ENCODE measurements at regions not wholly inside any gene's neighbourhood (a gene's known extent, or its start where the extent isn't known, plus 50 kb on each side); places are given as distances from the start of the nearest gene placed in this dataset.

DNA sequence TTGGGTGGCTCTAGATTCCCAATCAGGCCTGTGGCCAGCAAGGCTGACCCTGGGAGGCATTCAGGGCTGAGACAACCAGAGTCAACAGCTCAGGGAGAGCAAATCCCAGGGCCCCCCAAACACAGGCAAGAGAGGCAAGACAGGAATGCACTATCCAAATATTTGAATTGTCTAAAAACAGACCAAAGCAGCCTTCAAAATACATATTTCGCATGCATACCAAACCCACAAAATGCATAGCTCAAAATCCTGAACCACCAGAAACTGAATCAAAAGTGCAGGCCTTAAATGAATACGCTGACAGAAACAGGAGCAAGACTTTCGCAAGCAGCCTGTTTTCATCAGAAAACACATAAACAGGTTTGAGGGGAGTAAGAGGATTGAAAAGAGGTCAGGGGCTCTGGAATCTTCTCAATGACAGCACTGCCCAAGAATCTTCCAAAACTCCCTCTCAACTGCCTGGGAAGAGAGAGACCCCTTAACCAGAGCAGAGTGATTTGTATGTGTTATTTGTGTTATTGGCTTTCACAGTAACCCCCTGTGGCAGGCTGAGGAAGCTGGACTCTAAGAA, 213.6 kb upstream of the CDH5 start:
- H3K4me3 ChIP-seq (ENCODE audit: low read depth, low read length): no peak overlapping the region
- TF ChIP-seq, protein P1, sequence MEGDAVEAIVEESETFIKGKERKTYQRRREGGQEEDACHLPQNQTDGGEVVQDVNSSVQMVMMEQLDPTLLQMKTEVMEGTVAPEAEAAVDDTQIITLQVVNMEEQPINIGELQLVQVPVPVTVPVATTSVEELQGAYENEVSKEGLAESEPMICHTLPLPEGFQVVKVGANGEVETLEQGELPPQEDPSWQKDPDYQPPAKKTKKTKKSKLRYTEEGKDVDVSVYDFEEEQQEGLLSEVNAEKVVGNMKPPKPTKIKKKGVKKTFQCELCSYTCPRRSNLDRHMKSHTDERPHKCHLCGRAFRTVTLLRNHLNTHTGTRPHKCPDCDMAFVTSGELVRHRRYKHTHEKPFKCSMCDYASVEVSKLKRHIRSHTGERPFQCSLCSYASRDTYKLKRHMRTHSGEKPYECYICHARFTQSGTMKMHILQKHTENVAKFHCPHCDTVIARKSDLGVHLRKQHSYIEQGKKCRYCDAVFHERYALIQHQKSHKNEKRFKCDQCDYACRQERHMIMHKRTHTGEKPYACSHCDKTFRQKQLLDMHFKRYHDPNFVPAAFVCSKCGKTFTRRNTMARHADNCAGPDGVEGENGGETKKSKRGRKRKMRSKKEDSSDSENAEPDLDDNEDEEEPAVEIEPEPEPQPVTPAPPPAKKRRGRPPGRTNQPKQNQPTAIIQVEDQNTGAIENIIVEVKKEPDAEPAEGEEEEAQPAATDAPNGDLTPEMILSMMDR (conservative IDR thresholded peaks at IDR 0.05; ENCODE audit: low read depth, low read length): peak; percentile 47
- DNase-seq (ENCODE audit: low read depth): peak; percentile 97

DNA sequence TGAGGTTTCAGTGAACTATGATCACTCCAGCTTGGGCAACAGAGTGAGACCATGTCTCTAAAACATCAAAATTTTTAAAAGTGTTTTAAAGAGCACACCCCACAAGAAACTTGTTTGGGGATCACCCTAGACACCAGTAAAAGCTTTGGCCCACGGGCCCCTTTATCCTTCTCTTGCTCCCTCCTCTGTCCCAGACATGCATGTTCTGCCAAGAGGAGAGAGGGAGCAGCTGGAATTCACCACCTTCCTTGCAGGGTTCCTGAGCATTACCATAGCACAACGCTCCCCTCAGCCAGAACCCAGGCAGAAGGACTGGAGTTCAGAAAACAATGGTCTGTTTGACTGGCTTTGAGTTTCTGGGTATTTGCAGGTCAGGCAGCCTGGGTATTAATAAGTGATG, 214.3 kb upstream of the CDH5 start:
- TF ChIP-seq, protein P1 (conservative IDR thresholded peaks at IDR 0.05; ENCODE audit: low read depth, low read length): peak; percentile 15
- H3K4me3 ChIP-seq (ENCODE audit: low read depth, low read length): no peak overlapping the region
- peak; percentile 44 for DNase-seq (ENCODE audit: low read depth)

DNA sequence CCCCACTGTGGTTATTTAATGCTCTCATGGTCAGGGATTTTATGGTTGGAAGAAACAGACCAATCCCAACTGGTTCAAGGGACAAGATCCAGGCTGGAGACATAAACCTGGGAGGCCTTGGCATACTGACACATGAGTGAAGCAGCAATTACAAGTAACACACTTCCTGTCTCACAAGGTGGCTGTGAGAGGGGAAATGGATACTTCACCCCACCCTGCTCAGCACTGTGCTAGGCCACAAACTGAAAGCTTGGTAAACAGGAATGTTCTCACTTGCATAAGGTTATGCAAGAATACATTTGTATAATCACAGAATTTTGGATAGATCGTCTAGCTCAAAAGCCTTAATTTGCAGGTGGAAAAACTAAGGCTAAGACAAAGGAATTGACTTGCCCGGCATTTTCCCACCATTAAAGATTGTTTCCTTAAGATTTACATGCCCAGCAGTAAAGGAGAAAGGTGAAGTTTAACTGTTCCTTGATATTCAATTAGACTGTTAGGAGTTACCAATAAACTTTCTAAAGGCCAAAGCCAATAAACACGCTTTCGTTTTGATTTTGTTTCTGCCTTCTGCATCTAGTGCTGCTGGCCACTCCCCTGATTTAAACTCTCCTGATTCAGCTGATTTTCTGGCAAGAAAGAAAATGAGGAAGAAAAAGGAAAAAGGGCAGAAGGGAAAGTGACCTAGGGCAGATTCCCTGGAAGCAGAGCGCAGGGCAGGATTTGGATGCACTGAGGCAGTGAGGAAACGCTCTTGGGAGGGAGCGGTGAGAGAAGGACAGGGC, 215.6 kb upstream of the CDH5 start:
- no peak overlapping the region for H3K4me3 ChIP-seq (ENCODE audit: low read depth, low read length)

DNA sequence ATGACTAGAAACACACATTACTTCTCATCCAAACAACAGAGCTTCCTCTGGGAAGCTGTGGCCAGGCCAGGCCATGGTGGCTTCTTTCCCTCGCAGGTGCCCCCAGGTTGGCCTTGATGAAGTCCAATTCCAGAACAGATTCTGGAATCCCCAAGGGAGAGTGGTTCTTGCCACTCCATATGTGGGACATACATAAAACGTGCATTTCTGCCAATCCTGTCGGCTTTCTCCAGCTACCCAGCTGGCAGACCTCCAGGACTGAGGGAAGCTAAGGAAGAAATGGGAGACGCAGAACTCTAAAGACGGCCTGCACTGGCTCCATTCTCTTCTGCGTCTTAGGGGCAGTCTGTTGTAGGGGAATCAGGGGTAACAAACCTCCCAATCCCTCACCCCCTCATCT, 219.2 kb upstream of the CDH5 start:
- TF ChIP-seq, protein P1 (conservative IDR thresholded peaks at IDR 0.05; ENCODE audit: low read depth, low read length): no peak
- DNase-seq (ENCODE audit: low read depth): no peak

More for the DNA sequence above, 215.6 kb upstream of the CDH5 start:
- DNase-seq (ENCODE audit: low read depth): peak; percentile 79
- TF ChIP-seq, protein P1 (conservative IDR thresholded peaks at IDR 0.05; ENCODE audit: low read depth, low read length): no peak

DNA sequence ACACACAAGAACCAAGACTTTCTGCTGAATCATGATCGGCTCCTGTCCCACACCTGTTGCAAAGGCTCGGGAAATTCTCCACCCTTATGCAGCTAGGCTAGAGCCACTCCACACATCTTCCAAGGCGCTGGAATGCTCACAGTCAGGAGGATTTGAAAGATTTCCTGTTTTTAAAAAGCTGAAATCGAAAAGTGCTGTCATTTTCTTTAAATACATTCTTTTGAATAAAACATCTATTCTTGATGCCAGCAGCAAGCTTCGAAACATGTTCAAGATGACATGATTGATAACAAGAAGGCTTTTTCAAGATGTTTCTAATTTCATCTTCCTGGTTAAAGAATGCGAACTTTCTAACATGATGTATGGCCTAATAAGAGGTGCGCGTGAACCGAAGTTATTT, 219.7 kb upstream of the CDH5 start:
- DNase-seq (ENCODE audit: low read depth): no peak
- no peak overlapping the region for H3K4me3 ChIP-seq (ENCODE audit: low read depth, low read length)
- TF ChIP-seq, protein P1 (conservative IDR thresholded peaks at IDR 0.05; ENCODE audit: low read depth, low read length): no peak

More for the DNA sequence above, 219.2 kb upstream of the CDH5 start:
- H3K4me3 ChIP-seq (ENCODE audit: low read depth, low read length): no peak overlapping the region

DNA sequence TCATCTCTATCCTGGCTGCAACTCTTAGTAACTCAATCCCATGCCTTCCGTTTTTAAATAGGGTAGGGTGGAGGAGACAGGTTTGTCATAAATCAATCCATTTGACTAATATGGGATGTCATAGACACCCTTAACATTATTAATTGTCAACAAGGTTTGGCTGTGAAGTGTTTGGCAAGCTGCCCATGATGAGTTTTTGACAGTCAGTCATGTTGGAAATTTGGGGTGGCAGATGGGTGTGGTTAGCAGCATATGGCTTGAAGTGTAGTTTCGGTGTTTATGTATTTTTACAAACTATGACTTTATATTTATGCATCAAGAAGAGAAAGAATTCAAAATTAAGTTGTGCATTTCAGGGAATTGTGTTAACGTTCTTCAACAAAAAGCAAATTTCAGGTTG, 221.8 kb upstream of the CDH5 start:
- DNase-seq (ENCODE audit: low read depth): no peak
- TF ChIP-seq, protein P1 (conservative IDR thresholded peaks at IDR 0.05; ENCODE audit: low read depth, low read length): no peak
- H3K4me3 ChIP-seq (ENCODE audit: low read depth, low read length): no peak overlapping the region

DNA sequence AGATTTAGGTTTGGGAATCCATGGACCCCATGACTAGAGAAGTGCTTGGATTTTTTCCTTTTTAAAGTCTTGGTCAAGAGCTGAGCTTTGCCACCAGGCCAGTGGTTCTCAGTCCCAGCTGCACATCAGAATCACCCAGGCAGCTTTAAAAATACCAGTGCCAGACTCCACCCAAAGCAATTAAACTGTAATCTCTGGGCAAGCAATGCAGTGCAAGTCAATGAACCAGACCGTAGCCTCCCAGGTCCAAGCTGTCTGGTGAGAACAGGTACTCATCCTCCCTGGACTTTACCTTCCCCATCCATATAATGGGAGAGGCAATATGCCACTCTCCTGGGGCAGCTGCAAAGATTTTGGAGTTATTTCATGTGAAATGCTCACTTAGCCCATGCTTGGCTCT, 223.1 kb upstream of the CDH5 start:
- TF ChIP-seq, protein P1 (conservative IDR thresholded peaks at IDR 0.05; ENCODE audit: low read depth, low read length): no peak
- no peak overlapping the region for H3K4me3 ChIP-seq (ENCODE audit: low read depth, low read length)
- no peak for DNase-seq (ENCODE audit: low read depth)

Data from choroid plexus epithelial cell (primary cell).